Testis (tissue), 2 donors: ENCODE measurements at regions not wholly inside any gene's neighbourhood (a gene's known extent, or its start where the extent isn't known, plus 50 kb on each side); places are given as distances from the start of the nearest gene placed in this dataset.

ENCODE experiments used
- DNase-seq: peaks from one replicate; pipeline ENCODE4 v3.0.0-alpha.2; 2019
- H3K27ac ChIP-seq, 2 donors: fragments of 200-600 bp; sonication (generic); one replicate each; pipeline ENCODE4 v1.5.1; 2019
- H3K27me3 ChIP-seq: fragments of 200-600 bp; sonication (generic); one replicate; pipeline ENCODE4 v1.5.1; 2019
- H3K36me3 ChIP-seq: fragments of 200-600 bp; sonication (generic); one replicate; pipeline ENCODE4 v1.5.1; 2017; ENCODE audit warnings: low read depth; ENCODE audit errors: missing control alignments
- H3K4me1 ChIP-seq: fragments of 200-600 bp; sonication (generic); one replicate; pipeline ENCODE4 v1.5.1; 2019
- H3K4me3 ChIP-seq, 2 donors: fragments of 200-600 bp; sonication (generic); one replicate each; pipeline ENCODE4 v1.5.1; 2017 to 2019
- H3K9me3 ChIP-seq: fragments of 200-600 bp; sonication (generic); one replicate; pipeline ENCODE4 v1.5.1; 2017
- POLR2A ChIP-seq: fragments of 450-650 bp; IDR thresholded peaks from one replicate; pipeline ENCODE4 v1.6.1; 2017; ENCODE audit warnings: antibody characterized with exemption, mild to moderate bottlenecking, moderate library complexity
- WGBS, 2 donors: methylation state at CpG; one replicate each; pipeline ENCODE4 v1.1.5; 2018; 5-methylcytosine and 5-hydroxymethylcytosine counted together
- intact Hi-C: fragments of 100-400 bp; cut with DNase I; formaldehyde crosslinking; loops from one replicate; pipeline ENCODE4 v1.15.1; 2023; ENCODE audit warnings: low total_unique reads
- TF ChIP-seq, protein P1 (sequence below), 3 experiments: fragments of 450-650 bp in 2 of 3; fragments of 200-600 bp in 1 of 3; sonication (generic) in 1 of 3; IDR thresholded peaks; one replicate each; pipeline ENCODE4 v1.5.1; 2016 to 2019; ENCODE audit warnings: antibody characterized with exemption in 3 of 3, mild to moderate bottlenecking in 2 of 3, moderate library complexity in 1 of 3

DNA sequence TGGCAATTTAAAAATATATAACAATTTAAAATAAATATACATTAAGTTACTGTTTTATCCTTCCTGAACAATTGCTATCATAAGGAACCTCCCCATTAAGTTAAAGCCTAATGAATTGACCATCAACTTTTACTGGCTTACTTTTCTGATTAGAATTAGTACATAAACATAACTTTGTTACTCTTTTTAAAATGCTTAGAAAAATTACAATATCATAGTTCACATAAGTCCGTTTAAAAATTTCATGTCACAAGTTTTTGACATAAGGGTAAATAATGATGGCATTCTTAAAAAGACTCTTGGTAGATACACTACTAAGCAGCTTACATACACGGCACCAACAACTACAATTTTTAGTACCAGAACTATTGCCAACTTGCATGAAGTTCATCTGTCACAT is 1308.6 kb downstream of the FSCB start:
- Histone ChIP-seq H3K9me3 (no peaks in the 10 kb centered on the region), H3K4me1 (no peaks in the 10 kb centered on the region), H3K27me3 (no peaks in the 10 kb centered on the region), H3K36me3 (no peaks in the 10 kb centered on the region), H3K4me3 (no peak overlapping the region), H3K27ac (no peak overlapping the region)
- 84 to 86% methylated on average over 2 of the region's 2 CpGs for WGBS, 2 donors
- TF ChIP-seq, protein P1, sequence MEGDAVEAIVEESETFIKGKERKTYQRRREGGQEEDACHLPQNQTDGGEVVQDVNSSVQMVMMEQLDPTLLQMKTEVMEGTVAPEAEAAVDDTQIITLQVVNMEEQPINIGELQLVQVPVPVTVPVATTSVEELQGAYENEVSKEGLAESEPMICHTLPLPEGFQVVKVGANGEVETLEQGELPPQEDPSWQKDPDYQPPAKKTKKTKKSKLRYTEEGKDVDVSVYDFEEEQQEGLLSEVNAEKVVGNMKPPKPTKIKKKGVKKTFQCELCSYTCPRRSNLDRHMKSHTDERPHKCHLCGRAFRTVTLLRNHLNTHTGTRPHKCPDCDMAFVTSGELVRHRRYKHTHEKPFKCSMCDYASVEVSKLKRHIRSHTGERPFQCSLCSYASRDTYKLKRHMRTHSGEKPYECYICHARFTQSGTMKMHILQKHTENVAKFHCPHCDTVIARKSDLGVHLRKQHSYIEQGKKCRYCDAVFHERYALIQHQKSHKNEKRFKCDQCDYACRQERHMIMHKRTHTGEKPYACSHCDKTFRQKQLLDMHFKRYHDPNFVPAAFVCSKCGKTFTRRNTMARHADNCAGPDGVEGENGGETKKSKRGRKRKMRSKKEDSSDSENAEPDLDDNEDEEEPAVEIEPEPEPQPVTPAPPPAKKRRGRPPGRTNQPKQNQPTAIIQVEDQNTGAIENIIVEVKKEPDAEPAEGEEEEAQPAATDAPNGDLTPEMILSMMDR (IDR thresholded peaks at IDR 0.05) = no peak
- no peak for DNase-seq
- intact Hi-C loops = no loop called here

DNA sequence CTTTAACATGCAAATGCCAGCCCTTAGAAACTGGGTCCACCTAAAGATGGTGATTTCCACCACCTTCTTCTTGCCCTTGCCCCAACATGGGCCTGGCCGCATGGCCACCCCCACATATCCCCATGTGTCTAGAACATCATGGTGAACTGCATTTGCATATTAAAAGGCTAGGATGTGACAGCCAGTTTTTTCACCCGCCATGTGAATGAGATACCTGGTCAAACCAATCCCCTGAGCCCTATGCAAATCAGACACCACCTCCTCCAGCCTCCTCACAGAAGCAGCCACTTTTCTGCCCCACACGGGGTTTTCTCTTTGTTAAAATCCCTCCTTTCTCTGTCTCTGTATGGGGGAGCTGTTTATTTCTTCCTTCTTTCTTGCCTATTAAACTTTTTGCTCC is 1322.5 kb downstream of the FSCB start:
- no peak for DNase-seq
- Histone ChIP-seq H3K9me3 (no peaks in the 10 kb centered on the region), H3K4me1 (no peaks in the 10 kb centered on the region), H3K36me3 (no peaks in the 10 kb centered on the region), H3K27me3 (no peaks in the 10 kb centered on the region), H3K27ac (no peak overlapping the region), H3K4me3 (no peak overlapping the region)
- intact Hi-C loops = no loop called here
- TF ChIP-seq, protein P1 (IDR thresholded peaks at IDR 0.05) = no peak
- TF ChIP-seq POLR2A = no peak
- WGBS, 2 donors = 83 to 93% methylated on average over 3 of the region's 3 CpGs

DNA sequence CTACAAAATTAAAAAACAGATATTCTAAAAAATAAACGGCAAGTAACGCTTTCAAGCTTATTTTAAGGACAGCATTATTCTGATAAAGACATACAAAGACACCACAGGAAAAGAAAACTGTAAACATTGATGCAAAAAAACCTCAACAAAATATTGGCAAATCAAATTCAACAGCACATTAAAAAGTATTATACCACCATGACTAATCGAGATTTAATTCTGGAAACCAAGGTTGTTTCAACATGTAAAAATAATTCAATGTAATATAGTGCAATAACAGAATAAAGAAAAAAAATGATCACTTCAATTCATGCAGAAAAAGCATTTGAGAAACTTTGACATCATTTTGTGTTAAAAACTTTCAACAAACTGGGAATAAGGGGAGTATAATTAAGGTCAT is 1323.2 kb downstream of the FSCB start:
- Histone ChIP-seq H3K4me1 (no peaks in the 10 kb centered on the region), H3K36me3 (no peaks in the 10 kb centered on the region), H3K27ac (no peak overlapping the region), H3K27me3 (no peaks in the 10 kb centered on the region), H3K4me3 (no peak overlapping the region), H3K9me3 (no peaks in the 10 kb centered on the region)
- DNase-seq = no peak
- whole genome bisulfite sequencing, 2 donors = 87 to 96% methylated on average over 3 of the region's 3 CpGs
- no peak for TF ChIP-seq POLR2A
- TF ChIP-seq, protein P1 (IDR thresholded peaks at IDR 0.05) = no peak
- intact Hi-C loops = no loop called here

DNA sequence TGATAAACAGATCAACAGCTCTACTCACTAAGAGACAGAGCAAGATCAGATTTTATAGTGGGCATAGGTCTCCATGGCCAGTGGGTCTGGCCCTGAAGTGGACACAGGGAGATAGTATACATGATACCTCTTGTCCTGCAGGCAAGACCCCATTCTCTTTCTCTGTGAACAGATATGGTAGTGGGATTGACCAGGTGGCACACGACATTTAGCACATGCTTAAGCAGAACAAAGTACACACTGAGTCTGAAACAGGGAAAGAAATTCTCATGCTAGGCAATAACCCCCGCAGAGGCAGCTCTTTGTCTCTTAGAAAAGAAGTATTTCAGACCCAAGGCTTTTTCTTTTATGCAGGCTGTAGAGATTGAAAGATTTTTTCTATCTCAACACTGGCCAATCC is 1331.2 kb downstream of the FSCB start:
- TF ChIP-seq POLR2A = no peak
- TF ChIP-seq, protein P1 (IDR thresholded peaks at IDR 0.05) = no peak
- Histone ChIP-seq H3K27me3 (no peaks in the 10 kb centered on the region), H3K27ac (no peak overlapping the region), H3K9me3 (no peaks in the 10 kb centered on the region), H3K4me3 (no peak overlapping the region), H3K36me3 (no peaks in the 10 kb centered on the region), H3K4me1 (no peaks in the 10 kb centered on the region)
- no peak for DNase-seq
- intact Hi-C loops = no loop called here
- 90 to 98% methylated on average over 2 of the region's 2 CpGs for WGBS, 2 donors

DNA sequence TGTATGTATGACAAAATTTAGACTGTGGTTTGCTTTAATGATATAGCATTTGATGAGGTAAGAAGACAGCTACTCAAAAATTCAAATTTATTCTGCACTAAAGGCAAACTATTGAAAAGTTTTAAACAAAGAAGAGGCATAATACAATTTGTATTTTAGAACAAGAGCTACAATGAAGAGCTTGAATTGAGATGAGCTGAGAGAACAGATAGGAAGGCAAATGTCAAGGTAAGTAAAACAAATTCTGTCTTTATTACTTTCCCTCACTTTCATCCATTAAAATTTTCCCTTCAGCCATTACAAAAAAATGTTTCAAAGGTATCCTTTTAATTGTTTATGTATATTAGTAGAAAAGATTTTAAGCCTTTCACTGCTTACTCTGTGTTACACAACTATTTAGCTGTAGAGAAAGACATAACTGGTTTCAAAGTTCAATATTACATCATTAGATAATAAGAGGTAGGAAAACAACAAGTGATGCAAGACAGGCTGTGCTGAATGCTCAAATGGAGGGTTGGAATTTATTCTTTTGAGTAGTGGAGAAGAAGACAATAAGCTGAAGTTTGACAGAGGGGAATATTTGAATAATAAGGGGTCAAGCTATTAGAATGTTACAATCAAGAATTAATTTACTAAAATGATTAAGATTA is 1334.1 kb downstream of the FSCB start:
- H3K36me3 ChIP-seq = no peaks in the 10 kb centered on the region
- no peak overlapping the region for H3K27ac ChIP-seq
- DNase-seq = no peak
- no peaks in the 10 kb centered on the region for H3K27me3 ChIP-seq
- intact Hi-C loops = no loop called here
- H3K9me3 ChIP-seq = no peaks in the 10 kb centered on the region
- H3K4me1 ChIP-seq = no peaks in the 10 kb centered on the region
- no peak for TF ChIP-seq POLR2A
- TF ChIP-seq, protein P1 (IDR thresholded peaks at IDR 0.05) = no peak
- no peak overlapping the region for H3K4me3 ChIP-seq
